Middle frontal gyrus (tissue), 1 donor: ENCODE measurements at regions not wholly inside any gene's neighbourhood (a gene's known extent, or its start where the extent isn't known, plus 50 kb on each side); places are given as distances from the start of the nearest gene placed in this dataset.
"Not testable (repeated sequence)": the region's sequence is repeated elsewhere in the genome, so short reads cannot be mapped to it uniquely, and the experiment has no call there.

Source experiments
- DNase-seq: peaks from one replicate; pipeline ENCODE4 v3.0.0-alpha.2; 2015; ENCODE audit warnings: low spot score; ENCODE audit errors: extremely low spot score

DNA sequence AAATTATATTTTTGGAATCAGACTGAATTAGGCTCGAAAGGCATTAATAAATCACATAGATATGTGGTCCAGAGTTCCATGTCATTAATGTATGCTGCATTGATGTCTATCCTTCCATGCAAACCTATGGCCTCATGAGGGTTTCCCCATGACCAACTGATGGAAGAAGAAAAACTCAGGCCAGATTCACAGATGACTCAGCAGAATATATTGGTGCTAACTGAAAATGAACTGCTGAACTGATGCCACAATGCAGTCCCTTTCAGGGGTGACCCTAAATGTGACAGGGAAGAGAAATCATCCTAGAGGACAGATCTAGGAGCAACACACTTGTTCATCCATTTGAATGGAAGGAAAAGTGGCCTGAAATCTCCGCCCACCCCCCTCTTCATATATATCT, 110.5 kb upstream of the KCND3 start:
- no peak for DNase-seq

GRCh38 chr1:112105557-112105956, 116.1 kb upstream of the KCND3 start:
- no peak for DNase-seq

GRCh38 chr1:112110031-112110430, 120.6 kb upstream of the KCND3 start:
- no peak for DNase-seq

- no peak for DNase-seq
Measured at GRCh38 chr1:112111734-112112133, 122.3 kb upstream of the KCND3 start.

- no peak for DNase-seq
Measured at GRCh38 chr1:112114540-112114939, 125.1 kb upstream of the KCND3 start.

DNA sequence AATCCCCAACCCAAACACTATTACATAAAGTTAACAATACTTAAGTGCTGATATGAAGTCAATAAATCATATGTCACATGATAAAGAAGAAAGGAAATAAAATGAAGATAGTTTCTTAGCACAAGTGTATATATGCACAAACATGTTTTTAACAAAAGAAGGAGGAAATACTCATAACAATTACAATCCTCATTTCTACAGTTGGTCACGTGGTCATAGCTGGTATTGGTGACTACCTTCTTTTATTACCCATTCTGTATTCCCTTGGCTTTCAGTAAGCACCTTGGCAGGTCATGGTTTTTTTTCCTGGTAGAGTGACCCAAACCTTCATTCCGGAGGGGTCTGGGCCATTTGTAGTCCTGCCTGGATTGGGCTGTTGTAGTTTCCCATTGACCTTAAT, 137.1 kb upstream of the KCND3 start:
- DNase-seq: no peak

- not testable (repeated sequence) for DNase-seq
Measured at GRCh38 chr1:112127606-112128005, 138.1 kb upstream of the KCND3 start.

DNA sequence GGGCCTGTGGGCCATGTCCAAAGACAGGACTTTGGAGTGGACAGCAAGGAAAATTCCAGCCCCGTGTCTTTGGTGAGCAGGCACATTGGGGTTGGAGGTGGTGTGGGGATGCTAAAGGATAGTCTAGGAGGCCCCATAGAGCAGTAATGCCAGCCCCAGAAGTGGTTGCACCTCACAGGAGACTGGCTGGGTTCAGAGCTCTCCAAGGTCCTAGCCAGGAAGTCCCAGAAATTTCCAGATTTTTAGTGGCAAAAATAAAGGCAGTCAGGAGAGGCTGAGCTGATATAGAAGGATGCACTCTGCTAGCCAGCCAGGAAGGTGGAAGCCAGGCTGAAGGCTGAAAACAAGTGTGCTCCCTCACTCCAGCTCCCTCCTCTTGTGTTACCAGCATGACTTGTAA, 144.0 kb upstream of the KCND3 start:
- no peak for DNase-seq

- DNase-seq: no peak
Measured at GRCh38 chr1:112140743-112141142, 151.3 kb upstream of the KCND3 start.

GRCh38 chr1:112141301-112141700, 151.8 kb upstream of the KCND3 start:
- DNase-seq: no peak

DNA sequence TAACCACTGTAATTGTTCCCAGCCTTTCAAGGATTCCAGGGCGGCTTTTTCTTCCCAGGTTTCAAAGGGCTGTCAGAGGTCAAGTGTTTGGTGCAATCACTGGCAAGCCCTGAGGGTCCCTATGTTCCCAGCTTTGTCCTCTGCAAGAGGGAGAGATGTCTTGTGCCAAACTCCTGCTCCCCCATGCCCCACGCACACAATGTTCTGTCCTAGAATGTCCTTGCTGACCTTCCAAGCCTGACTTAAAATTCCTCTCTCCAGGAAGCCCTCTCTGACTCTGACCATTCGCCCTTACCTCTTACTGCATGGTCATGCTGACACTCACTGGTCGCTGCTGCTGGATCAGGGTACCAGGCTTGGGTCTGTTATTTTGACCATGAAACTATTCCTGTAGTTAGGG, 152.5 kb upstream of the KCND3 start:
- DNase-seq: no peak

- no peak for DNase-seq
Measured at GRCh38 chr1:112143871-112144441, 154.5 kb upstream of the KCND3 start.

DNA sequence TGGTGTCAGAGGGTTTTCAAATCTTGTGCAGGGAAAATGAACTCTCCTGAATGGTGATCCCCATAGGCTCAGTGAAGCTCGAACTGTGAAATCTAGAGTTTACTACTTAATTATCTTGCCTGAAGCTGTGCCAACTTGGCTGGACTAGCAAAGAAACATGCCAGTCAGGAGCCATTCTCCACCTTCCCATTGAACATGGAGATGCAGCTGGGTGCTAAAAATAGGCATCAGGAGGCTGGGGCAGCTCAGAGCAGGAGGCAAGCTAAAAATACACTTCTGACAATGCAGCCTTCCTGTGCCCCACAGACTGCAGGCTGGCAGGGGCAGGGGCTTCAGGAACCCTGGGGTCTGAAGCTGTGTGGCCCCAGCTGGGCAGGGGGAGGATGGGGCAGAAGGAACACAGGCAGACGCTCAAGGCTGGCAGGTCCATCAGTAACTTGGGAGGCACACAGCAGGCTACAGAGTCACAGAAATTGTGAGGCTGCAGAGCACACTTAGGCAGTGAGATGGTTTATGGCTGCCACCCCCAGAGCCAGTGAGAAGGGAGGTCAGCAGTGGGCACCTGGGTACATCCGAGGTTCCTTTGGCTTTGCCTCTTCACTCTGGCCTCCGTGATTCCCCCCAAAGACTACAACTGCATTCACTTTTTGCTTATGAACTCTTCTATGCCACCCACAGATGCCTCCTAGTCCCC, 155.4 kb upstream of the KCND3 start:
- DNase-seq: no peak

DNA sequence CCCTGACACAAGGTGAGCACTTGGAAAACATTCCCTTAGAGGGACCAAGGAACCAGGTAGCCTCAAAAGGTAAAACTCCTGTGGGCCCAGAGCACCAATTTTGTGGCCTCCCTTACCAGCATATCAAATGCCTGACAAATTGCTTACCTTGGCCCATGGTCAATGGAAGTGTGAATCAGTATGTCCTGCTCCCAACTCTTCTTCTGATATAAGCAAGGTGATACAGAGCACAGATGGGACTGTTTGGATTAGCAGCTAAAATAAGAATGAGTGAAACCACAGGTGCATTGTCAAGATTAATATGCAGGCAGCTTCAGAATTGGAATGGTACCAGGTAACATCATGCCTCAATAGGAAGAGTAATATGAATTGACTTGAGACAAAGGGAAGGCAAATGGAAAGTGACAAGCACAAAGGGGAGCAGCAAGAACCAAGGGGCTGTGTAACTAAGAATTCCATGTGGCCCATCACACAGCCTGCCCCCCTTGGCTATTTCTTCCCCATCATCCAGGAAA, 156.8 kb upstream of the KCND3 start:
- DNase-seq: no peak

DNA sequence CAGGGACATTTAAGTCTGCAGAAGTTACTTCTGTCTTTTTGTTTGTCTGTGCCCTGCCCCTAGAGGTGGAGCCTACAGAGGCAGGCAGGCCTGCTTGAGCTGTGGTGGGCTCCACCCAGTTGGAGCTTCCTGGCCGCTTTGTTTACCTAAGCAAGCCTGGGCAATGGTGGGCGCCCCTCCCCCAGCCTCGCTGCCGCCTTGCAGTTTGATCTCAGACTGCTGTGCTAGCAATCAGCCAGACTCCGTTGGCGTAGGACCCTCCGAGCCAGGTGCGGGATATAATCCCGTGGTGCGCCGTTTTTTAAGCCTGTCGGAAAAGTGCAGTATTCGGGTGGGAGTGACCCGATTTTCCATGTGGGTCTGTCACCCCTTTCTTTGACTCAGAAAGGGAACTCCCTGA, 170.7 kb upstream of the KCND3 start:
- DNase-seq: not testable (repeated sequence)

- no peak for DNase-seq
Measured at GRCh38 chr1:112165375-112165774, 175.9 kb upstream of the KCND3 start.

- DNase-seq: no peak
Measured at GRCh38 chr1:112169517-112169916, 180.0 kb upstream of the KCND3 start.

- DNase-seq: no peak
Measured at GRCh38 chr1:112172294-112172882, 182.9 kb upstream of the KCND3 start.

- DNase-seq: no peak
Measured at GRCh38 chr1:112177314-112177713, 187.8 kb upstream of the KCND3 start.

- no peak for DNase-seq
Measured at GRCh38 chr1:112188611-112189010, 199.1 kb upstream of the KCND3 start.

GRCh38 chr1:112196008-112196588, 199.9 kb upstream of the CTTNBP2NL start:
- DNase-seq: no peak

DNA sequence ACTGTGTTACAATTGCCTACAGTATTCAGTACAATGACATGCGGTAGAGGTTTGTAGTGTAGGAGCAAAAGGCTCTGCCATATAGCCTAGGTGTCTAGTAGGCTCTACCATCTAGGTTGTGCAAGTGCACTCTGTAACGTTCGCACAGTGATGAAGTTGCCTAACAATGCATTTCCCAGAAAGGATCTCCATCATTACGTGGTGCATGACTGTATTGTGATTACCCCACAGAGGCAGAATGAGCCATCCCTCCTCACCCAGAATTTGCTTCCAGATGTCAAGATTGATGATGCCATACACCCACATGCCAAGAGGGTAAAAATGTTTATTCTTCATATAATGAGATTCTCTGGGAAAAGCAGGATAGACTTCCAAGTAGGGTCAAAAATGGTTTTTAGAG, 199.3 kb upstream of the CTTNBP2NL start:
- no peak for DNase-seq
